ENCODE measurements at regions not wholly inside any gene's neighbourhood (a gene's known extent, or its start where the extent isn't known, plus 50 kb on each side); places are given as distances from the start of the nearest gene placed in this dataset.

GRCh38 chr12:131263626-131264025, 309.9 kb downstream of the ADGRD1 start:
- TF ChIP-seq CTCF (IDR thresholded peaks at IDR 0.05) (no peak), POLR2A (IDR thresholded peaks at IDR 0.05) (no peak), EP300 (IDR thresholded peaks at IDR 0.05) (no peak), POLR2AphosphoS5 (IDR thresholded peaks at IDR 0.05) (no peak)

Measured in suprapubic skin (tissue), 4 donors.